Activated CD4-positive, alpha-beta memory T cell treated with anti-CD3 and anti-CD28 coated beads for 36 hours (primary cell): ENCODE measurements at regions not wholly inside any gene's neighbourhood (a gene's known extent, or its start where the extent isn't known, plus 50 kb on each side); places are given as distances from the start of the nearest gene placed in this dataset.

ENCODE experiments used
- CTCF ChIA-PET: fragments of 350-600 bp; sonication (Branson Sonifier 250); formaldehyde crosslinking; loops from one replicate; lab custom pipeline; 2021; ENCODE audit warnings: antibody characterized with exemption, inconsistent platforms; lab: Charles Lee
- POLR2A ChIA-PET: fragments of 350-600 bp; sonication (Branson Sonifier 250); formaldehyde crosslinking; loops from one replicate; lab custom pipeline; 2021; ENCODE audit warnings: antibody characterized with exemption; lab: Charles Lee
- DNase-seq: peaks from one replicate; pipeline ENCODE4 v3.0.0-alpha.2; 2020
- H3K27ac Mint-ChIP-seq: one replicate; pipeline ENCODE4 v1.8.0; 2021; ENCODE audit warnings: mixed read lengths
- H3K27me3 Mint-ChIP-seq: one replicate; pipeline ENCODE4 v1.8.0; 2021; ENCODE audit warnings: mixed read lengths
- H3K36me3 Mint-ChIP-seq: one replicate; pipeline ENCODE4 v1.8.0; 2021; ENCODE audit warnings: mixed read lengths
- H3K4me1 Mint-ChIP-seq: one replicate; pipeline ENCODE4 v1.8.0; 2021; ENCODE audit warnings: low read depth, mixed read lengths
- H3K4me3 Mint-ChIP-seq: one replicate; pipeline ENCODE4 v1.8.0; 2021; ENCODE audit warnings: mild to moderate bottlenecking, mixed read lengths
- H3K9me3 Mint-ChIP-seq: one replicate; pipeline ENCODE4 v1.8.0; 2021; ENCODE audit warnings: mixed read lengths
- intact Hi-C: fragments of 100-400 bp; cut with micrococcal nuclease; formaldehyde crosslinking; loops from one replicate; pipeline ENCODE4 v1.15.1; 2023

- CTCF ChIA-PET: interaction anchor here (0.6 to 2.3 kb wide), 23 partner anchors 9 to 993 kb away, joined by 3 to 18 read pairs (median 3); no protein-coding TSS in a partner anchor
- intact Hi-C loops: loop anchor here (5.0 kb wide), 3 partner anchors 246 to 991 kb away; no protein-coding TSS in a partner anchor
- POLR2A ChIA-PET: no interaction called here
- peaks cover 4% of the 10 kb centered on the region for H3K27me3 Mint-ChIP-seq
- no peaks in the 10 kb centered on the region for H3K9me3 Mint-ChIP-seq
- H3K27ac Mint-ChIP-seq: no peak overlapping the region
- no peak overlapping the region for H3K4me3 Mint-ChIP-seq
- H3K4me1 Mint-ChIP-seq: peaks cover 3% of the 10 kb centered on the region
- no peaks in the 10 kb centered on the region for H3K36me3 Mint-ChIP-seq
- DNase-seq: peak; percentile 36
Observed at GRCh38 chr18:11553098-11553940, 56.1 kb upstream of the SLC35G4 start.

GRCh38 chr18:11548916-11549551, 60.4 kb upstream of the SLC35G4 start:
- Mint-ChIP-seq H3K27me3 (peaks cover 4% of the 10 kb centered on the region), H3K27ac (no peak overlapping the region), H3K9me3 (peaks cover 16% of the 10 kb centered on the region), H3K4me3 (no peak overlapping the region), H3K36me3 (no peaks in the 10 kb centered on the region), H3K4me1 (peaks cover 3% of the 10 kb centered on the region)
- ChIA-PET POLR2A (no interaction called here), CTCF (no interaction called here)
- intact Hi-C loops: no loop called here
- DNase-seq: no peak

- ChIA-PET POLR2A (no interaction called here), CTCF (no interaction called here)
- Mint-ChIP-seq H3K27me3 (peaks cover 2% of the 10 kb centered on the region), H3K4me3 (no peak overlapping the region), H3K36me3 (no peaks in the 10 kb centered on the region), H3K4me1 (peaks cover 2% of the 10 kb centered on the region), H3K9me3 (peaks cover 19% of the 10 kb centered on the region), H3K27ac (no peak overlapping the region)
- intact Hi-C loops: no loop called here
- no peak for DNase-seq
Observed at GRCh38 chr18:11548396-11548795, 61.0 kb upstream of the SLC35G4 start.

- H3K36me3 Mint-ChIP-seq: no peaks in the 10 kb centered on the region
- H3K9me3 Mint-ChIP-seq: peaks cover 21% of the 10 kb centered on the region
- intact Hi-C loops: no loop called here
- no peaks in the 10 kb centered on the region for H3K4me1 Mint-ChIP-seq
- no peak overlapping the region for H3K4me3 Mint-ChIP-seq
- ChIA-PET CTCF (no interaction called here), POLR2A (no interaction called here)
- no peak for DNase-seq
- H3K27me3 Mint-ChIP-seq: no peaks in the 10 kb centered on the region
- no peak overlapping the region for H3K27ac Mint-ChIP-seq
Observed at GRCh38 chr18:11544060-11544633, 65.2 kb upstream of the SLC35G4 start.

- intact Hi-C loops: no loop called here
- H3K27me3 Mint-ChIP-seq: no peaks in the 10 kb centered on the region
Observed at GRCh38 chr18:11541179-11541578, 68.2 kb upstream of the SLC35G4 start.

GRCh38 chr18:11533942-11534496, 75.4 kb upstream of the SLC35G4 start:
- Mint-ChIP-seq H3K9me3 (no peaks in the 10 kb centered on the region), H3K27ac (no peak overlapping the region), H3K36me3 (no peaks in the 10 kb centered on the region), H3K4me3 (no peak overlapping the region), H3K4me1 (no peaks in the 10 kb centered on the region), H3K27me3 (no peaks in the 10 kb centered on the region)
- DNase-seq: no peak
- ChIA-PET CTCF (no interaction called here), POLR2A (no interaction called here)
- intact Hi-C loops: no loop called here

More at GRCh38 chr18:11541179-11541578, 68.2 kb upstream of the SLC35G4 start:
- ChIA-PET POLR2A (no interaction called here), CTCF (interaction anchor here (1.1 kb wide), 1 partner anchor 11 kb away, joined by 5 read pairs; no protein-coding TSS in a partner anchor)
- Mint-ChIP-seq H3K36me3 (no peaks in the 10 kb centered on the region), H3K4me1 (no peaks in the 10 kb centered on the region), H3K27ac (no peak overlapping the region), H3K9me3 (peaks cover 21% of the 10 kb centered on the region), H3K4me3 (no peak overlapping the region)
- no peak for DNase-seq

GRCh38 chr18:11533513-11533890, 75.9 kb upstream of the SLC35G4 start:
- no peaks in the 10 kb centered on the region for H3K36me3 Mint-ChIP-seq
- POLR2A ChIA-PET: no interaction called here
- no peaks in the 10 kb centered on the region for H3K9me3 Mint-ChIP-seq
- no peak overlapping the region for H3K27ac Mint-ChIP-seq
- H3K4me3 Mint-ChIP-seq: no peak overlapping the region
- no peaks in the 10 kb centered on the region for H3K27me3 Mint-ChIP-seq
- intact Hi-C loops: no loop called here
- no peak for DNase-seq
- no peaks in the 10 kb centered on the region for H3K4me1 Mint-ChIP-seq
- CTCF ChIA-PET: no interaction called here

GRCh38 chr18:11532758-11533512, 76.5 kb upstream of the SLC35G4 start:
- no peaks in the 10 kb centered on the region for H3K4me1 Mint-ChIP-seq

GRCh38 chr18:11529081-11529480, 80.3 kb upstream of the SLC35G4 start:
- Mint-ChIP-seq H3K36me3 (no peaks in the 10 kb centered on the region), H3K27me3 (no peaks in the 10 kb centered on the region), H3K27ac (no peak overlapping the region), H3K4me1 (no peaks in the 10 kb centered on the region), H3K9me3 (no peaks in the 10 kb centered on the region), H3K4me3 (no peak overlapping the region)
- intact Hi-C loops: no loop called here
- no peak for DNase-seq
- POLR2A ChIA-PET: no interaction called here
- CTCF ChIA-PET: no interaction called here

More at GRCh38 chr18:11532758-11533512, 76.5 kb upstream of the SLC35G4 start:
- intact Hi-C loops: no loop called here
- Mint-ChIP-seq H3K9me3 (no peaks in the 10 kb centered on the region), H3K36me3 (no peaks in the 10 kb centered on the region), H3K27ac (no peak overlapping the region), H3K4me3 (no peak overlapping the region), H3K27me3 (no peaks in the 10 kb centered on the region)
- CTCF ChIA-PET: no interaction called here
- no peak for DNase-seq
- POLR2A ChIA-PET: no interaction called here

- Mint-ChIP-seq H3K27me3 (no peaks in the 10 kb centered on the region), H3K36me3 (no peaks in the 10 kb centered on the region), H3K9me3 (no peaks in the 10 kb centered on the region), H3K4me1 (no peaks in the 10 kb centered on the region), H3K4me3 (no peak overlapping the region), H3K27ac (no peak overlapping the region)
- no peak for DNase-seq
- intact Hi-C loops: no loop called here
- CTCF ChIA-PET: interaction anchor here (1.1 to 1.3 kb wide), 2 partner anchors 8 to 26 kb away, joined by 3 to 5 read pairs; no protein-coding TSS in a partner anchor
- POLR2A ChIA-PET: no interaction called here
Observed at GRCh38 chr18:11526675-11527074, 82.7 kb upstream of the SLC35G4 start.

GRCh38 chr18:11523804-11524203, 85.6 kb upstream of the SLC35G4 start:
- DNase-seq: no peak
- no peaks in the 10 kb centered on the region for H3K9me3 Mint-ChIP-seq
- H3K27me3 Mint-ChIP-seq: no peaks in the 10 kb centered on the region
- no peak overlapping the region for H3K27ac Mint-ChIP-seq
- POLR2A ChIA-PET: no interaction called here
- H3K4me1 Mint-ChIP-seq: no peaks in the 10 kb centered on the region
- intact Hi-C loops: no loop called here
- no peaks in the 10 kb centered on the region for H3K36me3 Mint-ChIP-seq
- H3K4me3 Mint-ChIP-seq: no peak overlapping the region
- CTCF ChIA-PET: no interaction called here
